Skeletal muscle satellite cell (primary cell): ENCODE measurements at regions not wholly inside any gene's neighbourhood (a gene's known extent, or its start where the extent isn't known, plus 50 kb on each side); places are given as distances from the start of the nearest gene placed in this dataset.
"Not testable (repeated sequence)": the region's sequence is repeated elsewhere in the genome, so short reads cannot be mapped to it uniquely, and the experiment has no call there.

Source experiments
- H3K27me3 ChIP-seq: 2 replicates; pipeline ENCODE4 v1.7.0; 2013; ENCODE audit warnings: low read length; ENCODE audit not compliant: control insufficient read depth, insufficient read depth
- H3K36me3 ChIP-seq: 2 replicates; pipeline ENCODE4 v1.7.0; 2013; ENCODE audit warnings: mild to moderate bottlenecking, control low read depth, low read length; ENCODE audit not compliant: insufficient read depth
- H3K4me1 ChIP-seq: 2 replicates; pipeline ENCODE4 v1.7.0; 2013; ENCODE audit warnings: low read length; ENCODE audit not compliant: control insufficient read depth, insufficient read depth
- H3K4me2 ChIP-seq: 2 replicates; pipeline ENCODE4 v1.7.0; 2013; ENCODE audit warnings: mild to moderate bottlenecking, low read length
- H3K4me3 ChIP-seq: 2 replicates; pipeline ENCODE4 v1.7.0; 2013; ENCODE audit warnings: low read length
- H3K9ac ChIP-seq: 2 replicates; pipeline ENCODE4 v1.7.0; 2013; ENCODE audit warnings: mild to moderate bottlenecking, low read depth, low read length, moderate library complexity
- H3K9me3 ChIP-seq: replicated peaks from 2 replicates; pipeline ENCODE4 v1.7.0; 2013; ENCODE audit warnings: mild to moderate bottlenecking, control low read depth, low read length

- H3K9me3 ChIP-seq, H3K27me3 ChIP-seq, H3K4me3 ChIP-seq, H3K4me2 ChIP-seq, H3K9ac ChIP-seq, H3K4me1 ChIP-seq, H3K36me3 ChIP-seq: not testable (repeated sequence)
Observed at GRCh38 chr5:34354440-34354839, 301.7 kb upstream of the RAI14 start.

- not testable (repeated sequence) for H3K27me3 ChIP-seq, H3K9ac ChIP-seq, H3K4me1 ChIP-seq, H3K4me3 ChIP-seq, H3K36me3 ChIP-seq, H3K9me3 ChIP-seq, H3K4me2 ChIP-seq
Observed at GRCh38 chr5:34371417-34371816, 284.7 kb upstream of the RAI14 start.

GRCh38 chr5:34371817-34372216, 284.3 kb upstream of the RAI14 start:
- H3K27me3 ChIP-seq, H3K9me3 ChIP-seq, H3K4me1 ChIP-seq, H3K9ac ChIP-seq, H3K4me2 ChIP-seq, H3K4me3 ChIP-seq, H3K36me3 ChIP-seq: not testable (repeated sequence)

GRCh38 chr5:34372739-34373138, 283.4 kb upstream of the RAI14 start:
- not testable (repeated sequence) for H3K4me1 ChIP-seq, H3K9me3 ChIP-seq, H3K4me2 ChIP-seq, H3K27me3 ChIP-seq, H3K9ac ChIP-seq, H3K36me3 ChIP-seq, H3K4me3 ChIP-seq

GRCh38 chr5:34377651-34378050, 278.5 kb upstream of the RAI14 start:
- H3K4me1 ChIP-seq, H3K4me3 ChIP-seq, H3K27me3 ChIP-seq, H3K4me2 ChIP-seq, H3K36me3 ChIP-seq, H3K9me3 ChIP-seq: not testable (repeated sequence)
- peak overlapping the region; percentile 35 for H3K9ac ChIP-seq

- H3K4me1 ChIP-seq, H3K27me3 ChIP-seq, H3K4me2 ChIP-seq, H3K9ac ChIP-seq, H3K9me3 ChIP-seq, H3K36me3 ChIP-seq, H3K4me3 ChIP-seq: not testable (repeated sequence)
Observed at GRCh38 chr5:34378498-34378897, 277.6 kb upstream of the RAI14 start.

- H3K27me3 ChIP-seq, H3K9ac ChIP-seq, H3K4me1 ChIP-seq, H3K4me2 ChIP-seq, H3K9me3 ChIP-seq, H3K4me3 ChIP-seq, H3K36me3 ChIP-seq: not testable (repeated sequence)
Observed at GRCh38 chr5:34388754-34389153, 267.4 kb upstream of the RAI14 start.

GRCh38 chr5:34409373-34409772, 246.8 kb upstream of the RAI14 start:
- Histone ChIP-seq H3K4me3 (no peak overlapping the region), H3K27me3 (no peaks in the 10 kb centered on the region), H3K4me2 (no peak overlapping the region), H3K4me1 (peaks cover 32% of the 10 kb centered on the region), H3K9ac (no peak overlapping the region), H3K36me3 (no peaks in the 10 kb centered on the region), H3K9me3 (no peaks in the 10 kb centered on the region)

GRCh38 chr5:34410411-34411139, 245.6 kb upstream of the RAI14 start:
- Histone ChIP-seq H3K27me3 (no peaks in the 10 kb centered on the region), H3K4me1 (peaks cover 32% of the 10 kb centered on the region), H3K4me2 (no peak overlapping the region), H3K36me3 (no peaks in the 10 kb centered on the region), H3K4me3 (no peak overlapping the region), H3K9me3 (no peaks in the 10 kb centered on the region), H3K9ac (no peak overlapping the region)

GRCh38 chr5:34411470-34412346, 244.4 kb upstream of the RAI14 start:
- H3K4me1 ChIP-seq, result peaks cover 32% of the 10 kb centered on the region
- no peak overlapping the region for H3K4me3 ChIP-seq
- H3K9me3 ChIP-seq, result no peaks in the 10 kb centered on the region
- no peak overlapping the region for H3K9ac ChIP-seq
- H3K4me2 ChIP-seq, result peak overlapping the region; percentile 47
- H3K27me3 ChIP-seq, result no peaks in the 10 kb centered on the region
- no peaks in the 10 kb centered on the region for H3K36me3 ChIP-seq

- H3K4me1 ChIP-seq, result peaks cover 32% of the 10 kb centered on the region
- H3K27me3 ChIP-seq, result no peaks in the 10 kb centered on the region
- H3K9me3 ChIP-seq, result no peaks in the 10 kb centered on the region
- H3K36me3 ChIP-seq, result no peaks in the 10 kb centered on the region
- peak overlapping the region; percentile 22 for H3K9ac ChIP-seq
- no peak overlapping the region for H3K4me3 ChIP-seq
- peak overlapping the region; percentile 47 for H3K4me2 ChIP-seq
Observed at GRCh38 chr5:34412736-34413135, 243.4 kb upstream of the RAI14 start.
